Stomach (tissue), 4 donors: ENCODE measurements at regions not wholly inside any gene's neighbourhood (a gene's known extent, or its start where the extent isn't known, plus 50 kb on each side); places are given as distances from the start of the nearest gene placed in this dataset.
"Not testable (repeated sequence)": the region's sequence is repeated elsewhere in the genome, so short reads cannot be mapped to it uniquely, and the experiment has no call there.

Experiments
- EP300 ChIP-seq: sonication (generic); formaldehyde crosslinking; IDR thresholded peaks from one replicate; pipeline ENCODE4 v1.6.1; 2017; ENCODE audit warnings: antibody characterized with exemption
- POLR2A ChIP-seq, 4 donors: fragments of 450-650 bp; IDR thresholded peaks; one replicate each; pipeline ENCODE4 v1.6.1; 2016; ENCODE audit warnings: antibody characterized with exemption in 4 of 4, control low read depth in 2 of 4, mild to moderate bottlenecking in 1 of 4, moderate library complexity in 1 of 4
- POLR2AphosphoS5 ChIP-seq, 3 donors: sonication (generic); formaldehyde crosslinking; IDR thresholded peaks; one replicate each; pipeline ENCODE4 v1.6.1; 2016; ENCODE audit warnings: antibody characterized with exemption in 3 of 3
- TF ChIP-seq, protein P1 (sequence below), 7 experiments: fragments of 450-650 bp in 4 of 7; fragments of 200-600 bp in 3 of 7; sonication (generic) in 3 of 7; IDR thresholded peaks; one replicate each; pipeline ENCODE4 v1.5.1; 2016 to 2019; ENCODE audit warnings: antibody characterized with exemption in 7 of 7, control low read depth in 2 of 7, mild to moderate bottlenecking in 1 of 7

DNA sequence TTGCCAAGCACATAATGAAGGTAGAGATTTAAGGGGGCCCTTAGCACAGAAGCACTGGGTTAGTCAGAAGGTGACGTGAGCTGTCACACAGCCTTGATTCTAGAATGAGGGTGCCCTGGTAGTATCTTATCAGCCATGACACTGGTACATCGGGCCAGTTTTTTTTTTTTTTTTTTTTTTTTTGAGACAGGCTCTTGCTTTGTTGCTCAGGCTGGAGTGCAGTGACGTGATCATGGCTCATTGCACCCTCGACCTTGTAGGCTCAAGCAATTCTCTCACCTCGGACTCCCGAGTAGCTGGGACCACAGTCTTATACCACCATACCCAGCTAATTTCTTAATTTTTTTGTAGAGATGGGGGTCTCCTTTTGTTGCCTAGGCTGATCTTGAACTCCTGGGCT is 872.6 kb upstream of the DEFB115 start:
- TF ChIP-seq, protein P1, sequence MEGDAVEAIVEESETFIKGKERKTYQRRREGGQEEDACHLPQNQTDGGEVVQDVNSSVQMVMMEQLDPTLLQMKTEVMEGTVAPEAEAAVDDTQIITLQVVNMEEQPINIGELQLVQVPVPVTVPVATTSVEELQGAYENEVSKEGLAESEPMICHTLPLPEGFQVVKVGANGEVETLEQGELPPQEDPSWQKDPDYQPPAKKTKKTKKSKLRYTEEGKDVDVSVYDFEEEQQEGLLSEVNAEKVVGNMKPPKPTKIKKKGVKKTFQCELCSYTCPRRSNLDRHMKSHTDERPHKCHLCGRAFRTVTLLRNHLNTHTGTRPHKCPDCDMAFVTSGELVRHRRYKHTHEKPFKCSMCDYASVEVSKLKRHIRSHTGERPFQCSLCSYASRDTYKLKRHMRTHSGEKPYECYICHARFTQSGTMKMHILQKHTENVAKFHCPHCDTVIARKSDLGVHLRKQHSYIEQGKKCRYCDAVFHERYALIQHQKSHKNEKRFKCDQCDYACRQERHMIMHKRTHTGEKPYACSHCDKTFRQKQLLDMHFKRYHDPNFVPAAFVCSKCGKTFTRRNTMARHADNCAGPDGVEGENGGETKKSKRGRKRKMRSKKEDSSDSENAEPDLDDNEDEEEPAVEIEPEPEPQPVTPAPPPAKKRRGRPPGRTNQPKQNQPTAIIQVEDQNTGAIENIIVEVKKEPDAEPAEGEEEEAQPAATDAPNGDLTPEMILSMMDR (IDR thresholded peaks at IDR 0.05): not testable (repeated sequence)
- not testable (repeated sequence) for TF ChIP-seq POLR2AphosphoS5 (IDR thresholded peaks at IDR 0.05); POLR2A (IDR thresholded peaks at IDR 0.05); EP300
